Neutrophil (primary cell): ENCODE measurements at regions not wholly inside any gene's neighbourhood (a gene's known extent, or its start where the extent isn't known, plus 50 kb on each side); places are given as distances from the start of the nearest gene placed in this dataset.
"Not testable (repeated sequence)": the region's sequence is repeated elsewhere in the genome, so short reads cannot be mapped to it uniquely, and the experiment has no call there.

Source experiments
- H3K27ac ChIP-seq: fragments of 200-600 bp; sonication (generic); 2 replicates; pipeline ENCODE4 v1.5.1; 2016; ENCODE audit warnings: mild to moderate bottlenecking, moderate library complexity
- H3K27me3 ChIP-seq: fragments of 200-600 bp; sonication (generic); 2 replicates; pipeline ENCODE4 v1.6.0; 2016; ENCODE audit warnings: mild to moderate bottlenecking
- H3K36me3 ChIP-seq: fragments of 200-600 bp; sonication (generic); 2 replicates; pipeline ENCODE4 v1.5.1; 2017
- H3K4me1 ChIP-seq, 2 experiments: fragments of 200-600 bp in 1 of 2; sonication (generic) in 1 of 2; 1 replicate in 1 of 2; 2 replicates in 1 of 2; pipeline versions ENCODE4 v1.5.1 to v1.6.1; 2013 to 2016; ENCODE audit warnings: low read depth in 1 of 2, low read length in 1 of 2, mild to moderate bottlenecking in 1 of 2, moderate library complexity in 1 of 2; ENCODE audit not compliant: control insufficient read depth in 1 of 2, insufficient read depth in 1 of 2
- H3K4me3 ChIP-seq, 2 experiments: fragments of 200-600 bp in 1 of 2; sonication (generic) in 1 of 2; 1 replicate in 1 of 2; 2 replicates in 1 of 2; pipeline ENCODE4 v1.5.1; 2013 to 2016; ENCODE audit warnings: low read depth in 1 of 2, low read length in 1 of 2, mild to moderate bottlenecking in 1 of 2, moderate library complexity in 1 of 2
- H3K9me3 ChIP-seq: fragments of 200-600 bp; sonication (generic); 2 replicates; pipeline ENCODE4 v1.5.1; 2016
- TF ChIP-seq, protein P1 (sequence below): fragments of 200-600 bp; sonication (generic); IDR thresholded peaks from 2 replicates; pipeline ENCODE4 v1.5.1; 2016; ENCODE audit warnings: antibody characterized with exemption

DNA sequence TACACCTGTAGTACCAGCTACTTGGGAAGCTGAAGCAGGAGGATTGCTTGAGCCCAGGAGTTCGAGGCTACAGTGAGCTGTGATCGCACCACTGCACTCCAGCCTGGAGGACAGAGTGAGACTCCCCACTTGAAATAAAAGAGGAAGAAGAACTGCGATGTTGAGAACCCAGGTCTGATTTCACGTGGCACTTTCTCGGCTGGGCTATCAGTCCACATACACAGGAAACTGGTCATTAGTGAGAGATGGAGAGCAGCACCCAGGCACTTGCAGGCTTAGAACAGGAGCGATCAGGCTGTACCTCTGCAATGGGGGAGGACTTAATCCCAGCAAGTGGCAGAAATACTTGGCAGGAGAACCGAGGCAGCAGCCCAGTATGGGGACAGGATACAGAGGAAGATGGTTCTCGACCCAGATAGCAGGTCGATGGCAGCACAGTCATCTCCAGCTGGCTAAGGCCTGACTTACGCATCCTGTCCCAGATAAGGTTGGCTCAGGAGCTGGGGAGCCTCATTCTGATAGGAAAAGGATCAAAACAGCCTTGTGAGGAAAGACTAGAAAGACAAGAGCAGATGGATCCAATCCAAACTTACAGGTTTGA lies 487.7 kb upstream of the AUTS2 start:
- H3K4me1 ChIP-seq: no peaks in the 10 kb centered on the region
- no peaks in the 10 kb centered on the region for H3K27me3 ChIP-seq
- no peak overlapping the region for H3K27ac ChIP-seq
- no peaks in the 10 kb centered on the region for H3K36me3 ChIP-seq
- H3K9me3 ChIP-seq: no peaks in the 10 kb centered on the region
- H3K4me3 ChIP-seq: no peak overlapping the region
- TF ChIP-seq, protein P1, sequence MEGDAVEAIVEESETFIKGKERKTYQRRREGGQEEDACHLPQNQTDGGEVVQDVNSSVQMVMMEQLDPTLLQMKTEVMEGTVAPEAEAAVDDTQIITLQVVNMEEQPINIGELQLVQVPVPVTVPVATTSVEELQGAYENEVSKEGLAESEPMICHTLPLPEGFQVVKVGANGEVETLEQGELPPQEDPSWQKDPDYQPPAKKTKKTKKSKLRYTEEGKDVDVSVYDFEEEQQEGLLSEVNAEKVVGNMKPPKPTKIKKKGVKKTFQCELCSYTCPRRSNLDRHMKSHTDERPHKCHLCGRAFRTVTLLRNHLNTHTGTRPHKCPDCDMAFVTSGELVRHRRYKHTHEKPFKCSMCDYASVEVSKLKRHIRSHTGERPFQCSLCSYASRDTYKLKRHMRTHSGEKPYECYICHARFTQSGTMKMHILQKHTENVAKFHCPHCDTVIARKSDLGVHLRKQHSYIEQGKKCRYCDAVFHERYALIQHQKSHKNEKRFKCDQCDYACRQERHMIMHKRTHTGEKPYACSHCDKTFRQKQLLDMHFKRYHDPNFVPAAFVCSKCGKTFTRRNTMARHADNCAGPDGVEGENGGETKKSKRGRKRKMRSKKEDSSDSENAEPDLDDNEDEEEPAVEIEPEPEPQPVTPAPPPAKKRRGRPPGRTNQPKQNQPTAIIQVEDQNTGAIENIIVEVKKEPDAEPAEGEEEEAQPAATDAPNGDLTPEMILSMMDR: no peak

GRCh38 chr7:69114374-69114773 lies 483.9 kb upstream of the AUTS2 start:
- H3K9me3 ChIP-seq: no peaks in the 10 kb centered on the region
- H3K27ac ChIP-seq: no peak overlapping the region
- no peaks in the 10 kb centered on the region for H3K4me1 ChIP-seq
- no peaks in the 10 kb centered on the region for H3K36me3 ChIP-seq
- H3K4me3 ChIP-seq: no peak overlapping the region
- H3K27me3 ChIP-seq: no peaks in the 10 kb centered on the region
- TF ChIP-seq, protein P1: no peak

DNA sequence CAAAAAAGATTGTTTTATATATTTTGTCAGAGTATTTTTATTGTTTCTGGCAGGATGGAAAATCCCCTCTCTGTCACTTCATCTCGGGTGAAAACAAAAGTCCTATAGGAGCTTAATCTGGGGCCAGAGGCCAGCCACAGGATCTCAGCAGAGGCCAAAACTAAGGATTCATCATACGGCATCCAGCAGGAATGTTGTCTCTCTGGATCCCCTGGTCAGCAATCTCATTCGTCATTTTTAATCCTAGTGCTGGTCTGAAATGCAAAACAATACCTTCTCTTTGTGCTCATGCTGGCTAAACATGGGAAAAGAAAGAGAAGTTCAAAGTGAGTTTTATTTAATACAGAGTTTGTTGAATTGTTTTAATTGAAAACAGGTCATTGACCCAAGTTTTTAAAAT lies 482.5 kb upstream of the AUTS2 start:
- H3K27me3 ChIP-seq: no peaks in the 10 kb centered on the region
- no peaks in the 10 kb centered on the region for H3K9me3 ChIP-seq
- H3K4me3 ChIP-seq: no peak overlapping the region
- H3K27ac ChIP-seq: no peak overlapping the region
- H3K36me3 ChIP-seq: no peaks in the 10 kb centered on the region
- H3K4me1 ChIP-seq: no peaks in the 10 kb centered on the region
- TF ChIP-seq, protein P1: no peak

DNA sequence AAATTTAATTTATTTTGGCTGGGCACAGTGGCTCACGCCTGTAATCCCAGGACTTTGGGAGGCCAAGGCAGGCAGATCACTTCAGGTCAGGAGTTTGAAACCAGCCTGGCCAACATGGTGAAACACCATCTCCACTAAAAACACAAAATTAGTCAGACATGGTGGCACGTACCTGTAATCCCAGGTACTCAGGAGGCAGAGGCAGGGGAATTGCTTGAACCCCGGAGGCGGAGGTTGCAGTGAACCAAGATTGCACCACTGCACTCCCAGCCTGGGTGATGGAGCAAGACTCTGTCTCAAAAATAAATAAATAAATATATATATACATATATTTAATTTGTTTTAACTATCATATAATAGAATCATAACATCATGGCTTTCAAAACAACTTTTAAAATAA lies 482.1 kb upstream of the AUTS2 start:
- not testable (repeated sequence) for H3K36me3 ChIP-seq, H3K4me1 ChIP-seq, H3K27ac ChIP-seq, H3K4me3 ChIP-seq, H3K9me3 ChIP-seq, H3K27me3 ChIP-seq

GRCh38 chr7:69122953-69123352 lies 475.3 kb upstream of the AUTS2 start:
- no peaks in the 10 kb centered on the region for H3K9me3 ChIP-seq
- no peaks in the 10 kb centered on the region for H3K27me3 ChIP-seq
- no peak overlapping the region for H3K4me3 ChIP-seq
- TF ChIP-seq, protein P1: no peak
- H3K4me1 ChIP-seq: no peaks in the 10 kb centered on the region
- no peak overlapping the region for H3K27ac ChIP-seq
- H3K36me3 ChIP-seq: no peaks in the 10 kb centered on the region

GRCh38 chr7:69126896-69127479 lies 471.3 kb upstream of the AUTS2 start:
- Histone ChIP-seq H3K4me1 (no peaks in the 10 kb centered on the region), H3K36me3 (no peaks in the 10 kb centered on the region), H3K27ac (no peak overlapping the region), H3K4me3 (no peak overlapping the region), H3K9me3 (no peaks in the 10 kb centered on the region), H3K27me3 (no peaks in the 10 kb centered on the region)
- TF ChIP-seq, protein P1: no peak
